Epithelial cell of proximal tubule (primary cell): ENCODE measurements at regions not wholly inside any gene's neighbourhood (a gene's known extent, or its start where the extent isn't known, plus 50 kb on each side); places are given as distances from the start of the nearest gene placed in this dataset.

Experiments
- DNase-seq: peaks from one replicate; pipeline ENCODE4 v3.0.0-alpha.2; 2011; ENCODE audit warnings: low read depth
- H3K4me3 ChIP-seq: 2 replicates; pipeline ENCODE4 v1.5.1; 2011; ENCODE audit warnings: low read depth, mild to moderate bottlenecking, low read length
- CTCF ChIP-seq: conservative IDR thresholded peaks from 2 replicates; pipeline ENCODE4 v1.5.1; 2012; ENCODE audit warnings: low read depth, mild to moderate bottlenecking, low read length

- no peak for TF ChIP-seq CTCF
- H3K4me3 ChIP-seq, result no peak overlapping the region
- DNase-seq, result no peak
These were observed 51.4 kb upstream of the ZNF516 start for GRCh38 chr18:76546436-76546835.

- no peak overlapping the region for H3K4me3 ChIP-seq
- no peak for TF ChIP-seq CTCF
- DNase-seq, result no peak
These were observed 51.0 kb upstream of the ZNF516 start for GRCh38 chr18:76546088-76546435.

GRCh38 chr18:76545433-76546087, 50.5 kb upstream of the ZNF516 start:
- no peak overlapping the region for H3K4me3 ChIP-seq
- no peak for TF ChIP-seq CTCF
- no peak for DNase-seq

GRCh38 chr18:76544511-76545345, 49.7 kb upstream of the ZNF516 start:
- no peak for DNase-seq
- no peak for TF ChIP-seq CTCF
- H3K4me3 ChIP-seq, result no peak overlapping the region
